HuH-7 (cell line): ENCODE measurements at regions not wholly inside any gene's neighbourhood (a gene's known extent, or its start where the extent isn't known, plus 50 kb on each side); places are given as distances from the start of the nearest gene placed in this dataset.
"Not testable (repeated sequence)": the region's sequence is repeated elsewhere in the genome, so short reads cannot be mapped to it uniquely, and the experiment has no call there.

Experiments used
- DNase-seq: peaks from one replicate; pipeline ENCODE4 v3.0.0; 2011; ENCODE audit warnings: low spot score

DNA sequence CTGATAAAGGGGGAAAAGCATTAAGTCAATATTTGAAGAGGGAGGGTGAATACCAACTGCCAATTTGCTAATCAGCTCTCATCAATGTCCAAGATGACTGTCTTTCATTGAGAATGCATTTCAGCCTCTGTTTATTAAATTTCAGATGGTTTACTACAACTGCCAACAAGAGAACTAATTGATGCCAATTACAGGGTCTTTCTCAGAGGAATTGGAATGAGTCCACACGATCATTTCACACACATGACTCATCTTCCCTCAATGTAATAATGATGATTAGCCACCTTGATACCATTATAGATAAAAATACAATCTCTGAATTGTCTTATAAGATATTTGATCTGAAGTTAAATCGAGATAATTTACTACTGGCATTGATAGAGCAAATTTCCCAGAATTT lies 1274.4 kb downstream of the ROBO2 start:
- DNase-seq = no peak

DNA sequence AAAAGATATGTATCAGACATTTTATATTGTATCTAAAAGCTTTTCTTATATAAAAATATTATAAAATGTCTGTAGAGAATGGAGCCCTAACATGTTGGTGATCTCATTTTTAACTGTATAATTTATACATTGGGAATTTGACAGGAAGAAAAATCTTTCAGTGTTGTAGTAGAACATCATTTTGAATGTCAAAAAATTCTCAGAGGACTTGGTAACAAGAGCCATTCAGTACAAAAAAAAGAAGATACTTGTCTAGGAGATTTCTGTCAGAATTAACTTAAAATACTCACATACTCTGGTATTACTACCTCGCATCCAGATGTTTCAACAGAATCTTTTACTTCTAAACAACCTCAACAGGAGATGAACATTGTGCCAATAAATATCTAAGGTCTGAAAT lies 1277.9 kb downstream of the ROBO2 start:
- no peak for DNase-seq

- DNase-seq = no peak
These were observed 1282.9 kb downstream of the ROBO2 start for GRCh38 chr3:78322780-78323179.

- DNase-seq = no peak
These were observed 1297.9 kb downstream of the ROBO2 start for GRCh38 chr3:78337801-78338211.

- no peak for DNase-seq
These were observed 1298.5 kb downstream of the ROBO2 start for GRCh38 chr3:78338405-78338804.

- DNase-seq = no peak
These were observed 1303.3 kb downstream of the ROBO2 start for GRCh38 chr3:78343221-78343620.

DNA sequence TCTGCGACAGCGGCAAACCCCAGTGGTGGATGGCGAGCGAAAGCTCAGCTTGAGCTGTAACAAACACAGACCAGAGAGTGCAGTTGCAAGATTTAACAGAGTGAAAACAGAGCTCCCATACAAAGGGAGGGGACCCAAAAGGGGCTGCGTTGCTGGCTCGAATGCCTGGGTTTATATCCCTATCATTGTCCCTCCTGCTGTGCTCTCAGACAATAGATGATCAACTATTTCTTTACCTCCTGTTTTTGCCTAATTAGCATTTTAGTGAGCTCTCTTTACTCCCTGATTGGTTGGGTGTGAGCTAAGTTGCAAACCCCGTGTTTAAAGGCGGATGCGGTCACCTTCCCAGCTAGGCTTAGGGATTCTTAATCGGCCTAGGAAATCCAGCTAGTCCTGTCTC lies 1304.4 kb downstream of the ROBO2 start:
- DNase-seq = not testable (repeated sequence)

DNA sequence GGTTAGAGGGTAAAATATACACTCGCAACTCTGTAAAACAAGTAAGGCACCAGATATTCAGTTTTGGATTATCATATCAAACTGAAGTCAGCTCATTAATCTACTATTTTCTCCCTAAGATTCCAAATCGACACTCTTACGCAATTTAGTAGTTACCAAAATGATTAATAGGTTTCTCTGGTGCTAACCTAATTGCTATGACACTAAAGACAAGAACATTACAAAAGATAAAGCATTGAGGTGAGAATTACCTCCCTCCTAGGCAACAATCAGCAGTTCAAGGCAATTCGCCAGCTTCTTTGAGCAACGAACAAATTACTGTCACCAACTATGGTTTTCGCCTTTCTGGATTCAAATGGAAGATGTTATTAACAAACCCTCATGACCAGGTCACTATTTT lies 1305.0 kb downstream of the ROBO2 start:
- DNase-seq = no peak

GRCh38 chr3:78347176-78347575 lies 1307.3 kb downstream of the ROBO2 start:
- no peak for DNase-seq

DNA sequence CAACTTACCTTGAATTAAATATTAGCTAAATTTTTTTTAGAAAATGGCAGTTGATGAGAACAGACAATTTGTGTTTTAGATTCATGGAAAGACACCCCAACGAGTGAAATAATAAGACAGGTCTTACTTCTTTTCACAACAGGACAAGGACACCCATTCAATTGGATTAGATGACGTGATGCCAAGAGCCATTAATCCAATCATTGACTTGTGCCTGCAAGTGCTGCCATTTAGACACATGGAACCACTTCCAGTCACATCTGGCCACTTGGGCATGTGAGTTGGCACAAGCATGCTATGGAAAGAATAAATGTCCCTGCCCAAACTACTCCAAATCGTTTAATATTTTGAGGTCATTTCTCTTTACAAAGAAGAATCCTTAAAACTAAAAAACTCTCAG lies 1308.8 kb downstream of the ROBO2 start:
- no peak for DNase-seq

GRCh38 chr3:78349571-78349970 lies 1309.7 kb downstream of the ROBO2 start:
- no peak for DNase-seq

DNA sequence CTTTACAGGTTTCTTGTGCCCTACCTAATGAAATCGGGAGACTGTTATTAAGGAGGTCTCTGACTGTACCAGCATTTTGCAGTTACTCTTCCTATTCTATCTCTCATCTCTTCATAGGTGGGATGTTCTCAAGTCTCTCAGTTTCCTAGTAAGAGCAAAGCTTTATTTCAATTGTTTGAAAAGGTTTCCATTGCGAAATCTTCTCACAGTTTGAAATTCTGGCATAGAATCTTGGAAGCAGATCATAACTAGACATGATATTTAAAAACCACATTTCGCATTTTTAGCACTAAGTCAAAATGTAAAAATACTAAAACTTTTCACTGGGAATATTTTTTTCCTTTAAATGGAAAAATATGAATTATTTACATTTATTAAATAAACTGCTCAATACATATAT lies 1311.4 kb downstream of the ROBO2 start:
- no peak for DNase-seq

DNA sequence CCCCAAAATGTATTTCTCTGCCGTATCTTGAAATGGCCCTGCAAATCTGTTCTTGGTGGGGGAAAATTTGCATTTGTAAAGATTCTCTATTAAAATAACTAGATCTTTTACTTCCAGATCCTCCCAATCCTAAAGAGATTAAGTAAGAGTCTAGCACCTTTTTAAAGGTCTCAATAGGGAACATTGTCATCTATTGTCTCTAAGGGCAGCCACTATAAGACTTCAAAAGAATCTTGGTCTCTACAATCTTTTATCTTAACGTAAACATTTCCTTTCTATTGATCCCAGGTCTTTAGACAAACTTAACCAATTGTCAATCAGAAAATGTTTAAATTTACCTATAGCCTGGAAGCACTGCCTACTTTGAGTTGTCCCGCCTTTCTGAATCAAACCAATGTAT lies 1313.3 kb downstream of the ROBO2 start:
- DNase-seq = no peak

DNA sequence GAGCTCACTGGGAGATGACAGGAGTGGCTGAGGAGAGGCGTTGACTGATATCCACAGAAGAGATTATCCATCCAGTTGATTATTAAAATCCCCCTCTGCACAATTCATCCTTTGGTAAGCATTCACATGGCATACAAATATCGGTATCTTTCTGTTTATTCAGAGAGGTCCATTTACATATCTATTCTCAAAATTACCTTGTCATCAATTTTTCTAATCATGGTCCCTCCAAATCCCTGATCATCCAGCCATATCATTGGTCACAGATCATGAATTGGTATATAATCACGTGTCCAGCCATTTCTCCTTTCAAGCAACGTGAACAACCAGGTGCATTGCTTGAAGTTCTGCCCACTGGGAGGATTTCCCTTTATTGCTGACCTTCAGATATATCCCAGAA lies 1321.0 kb downstream of the ROBO2 start:
- no peak for DNase-seq

- DNase-seq = no peak
These were observed 1328.9 kb downstream of the ROBO2 start for GRCh38 chr3:78368636-78369345.

- DNase-seq = no peak
These were observed 1350.3 kb downstream of the ROBO2 start for GRCh38 chr3:78390221-78390620.

GRCh38 chr3:78398401-78398800 lies 1358.5 kb downstream of the ROBO2 start:
- DNase-seq = no peak

DNA sequence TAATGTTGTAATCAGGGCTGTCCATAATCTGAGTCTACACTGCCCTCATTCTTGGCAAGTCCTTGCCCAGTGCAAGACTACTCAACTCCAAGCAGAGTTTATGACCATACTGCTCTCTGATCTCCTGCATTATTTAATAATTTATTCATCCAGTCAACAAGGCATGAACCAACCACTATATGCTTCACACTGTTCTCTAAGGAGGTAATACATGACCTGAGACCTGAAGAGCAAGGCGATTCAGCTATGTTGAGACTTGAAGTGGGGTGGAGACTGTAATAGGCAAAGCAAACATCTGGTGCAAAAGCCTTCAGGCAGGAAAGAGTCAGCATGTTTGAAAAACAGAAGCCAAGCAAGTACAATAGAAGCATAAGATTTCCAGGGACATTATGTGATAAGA lies 1362.8 kb downstream of the ROBO2 start:
- DNase-seq = no peak

DNA sequence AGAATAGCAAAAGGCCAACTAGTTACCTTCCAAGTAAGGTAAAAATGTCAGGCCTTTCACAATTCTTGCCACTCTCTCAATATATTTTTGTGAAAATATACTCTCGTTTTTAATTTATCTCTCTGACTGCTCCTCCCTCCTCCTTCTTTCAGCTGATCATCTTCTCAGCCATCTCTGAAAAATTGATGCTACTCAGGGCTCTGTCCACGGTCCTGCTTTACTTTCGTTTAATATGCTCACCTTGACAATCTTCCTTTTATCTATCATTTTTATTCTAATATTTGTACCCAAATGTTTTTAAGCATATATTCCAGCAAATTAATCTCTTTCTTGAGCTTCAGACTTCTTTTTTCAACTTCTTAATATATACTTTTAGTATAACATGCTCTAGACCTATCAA lies 1362.1 kb downstream of the ROBO1 start:
- no peak for DNase-seq

DNA sequence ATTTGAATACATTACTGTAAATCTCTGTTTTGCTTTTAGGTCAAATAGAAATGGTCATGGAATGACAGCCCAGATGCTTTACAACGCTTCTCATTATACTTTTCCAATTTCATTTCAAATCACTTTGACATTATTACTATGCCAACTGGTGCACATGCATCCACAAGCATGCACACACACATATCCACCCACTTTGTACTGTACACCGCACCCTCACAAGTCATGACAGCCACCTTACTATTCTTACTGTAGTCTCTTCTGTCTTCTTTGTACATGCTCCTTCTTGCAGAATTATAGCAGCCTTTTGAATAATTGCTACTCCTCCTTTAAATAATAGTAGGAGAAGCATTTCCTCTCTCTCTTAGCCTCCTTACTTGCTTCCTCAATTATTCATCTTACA lies 1361.4 kb downstream of the ROBO1 start:
- no peak for DNase-seq

GRCh38 chr3:78410077-78410476 lies 1357.7 kb downstream of the ROBO1 start:
- DNase-seq = no peak

DNA sequence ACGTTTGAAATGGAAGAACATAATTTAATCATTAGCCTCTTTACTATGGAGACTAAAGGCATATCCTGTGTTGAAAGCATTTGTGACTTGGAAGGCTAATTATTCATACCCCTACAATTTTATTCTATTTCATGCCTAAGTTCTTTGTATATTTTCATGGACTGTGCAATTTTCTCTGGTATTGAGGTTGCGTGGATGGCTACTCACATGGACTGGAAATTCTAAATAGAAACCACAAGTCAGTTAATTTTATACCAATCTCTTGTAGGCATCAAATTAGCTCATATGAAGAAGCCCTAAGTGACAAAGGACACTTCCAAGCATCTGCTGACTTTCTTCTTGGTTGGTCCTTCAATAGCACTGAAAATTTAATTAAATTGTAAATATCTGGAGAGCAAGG lies 1353.5 kb downstream of the ROBO1 start:
- DNase-seq = no peak

DNA sequence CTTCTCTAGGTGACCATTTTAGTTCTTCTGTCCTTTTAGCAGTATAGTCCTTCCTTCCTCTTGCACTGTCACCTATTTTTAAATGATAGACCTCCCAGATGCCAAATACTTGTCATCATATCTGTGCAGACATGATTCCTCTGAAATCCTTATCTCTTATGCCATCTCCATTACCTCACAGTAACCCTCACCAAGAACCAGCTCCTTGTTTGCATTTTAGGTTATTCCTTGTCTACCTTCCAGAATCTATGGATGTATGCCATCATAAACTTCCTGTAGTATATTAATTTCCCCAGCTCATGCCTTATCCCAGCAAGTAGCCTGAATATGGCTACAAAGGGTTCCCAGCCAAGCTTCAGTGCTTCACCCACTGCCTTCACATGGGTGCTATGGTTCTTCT lies 1347.2 kb downstream of the ROBO1 start:
- DNase-seq = no peak

GRCh38 chr3:78421247-78421966 lies 1346.4 kb downstream of the ROBO1 start:
- DNase-seq = no peak
